HPDE6-E6E7 (cell line): ENCODE measurements at regions not wholly inside any gene's neighbourhood (a gene's known extent, or its start where the extent isn't known, plus 50 kb on each side); places are given as distances from the start of the nearest gene placed in this dataset.

Source experiments
- DNase-seq: peaks from one replicate; pipeline ENCODE4 v3.0.0; 2011; ENCODE audit warnings: missing footprints; ENCODE audit errors: extremely low spot score

DNA sequence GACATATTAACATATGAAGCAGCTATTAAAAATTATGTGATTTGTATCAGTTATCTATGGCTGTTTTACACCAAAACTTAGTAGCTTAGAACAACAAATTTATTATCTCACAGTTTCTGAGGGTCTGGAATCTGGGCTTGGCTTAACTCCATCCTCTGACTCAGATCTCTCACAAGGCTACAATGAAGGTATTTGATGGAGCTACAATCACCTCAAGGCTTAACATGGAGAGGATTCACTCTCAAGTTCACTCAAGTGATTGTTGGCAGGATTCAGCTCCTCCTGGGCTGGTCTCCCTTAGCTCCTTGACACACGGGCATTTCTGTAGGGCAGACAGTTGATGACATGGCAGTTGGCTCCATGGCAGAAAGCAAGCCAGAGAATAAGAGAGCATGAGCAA, 133.0 kb upstream of the SLC14A2 start:
- no peak for DNase-seq

DNA sequence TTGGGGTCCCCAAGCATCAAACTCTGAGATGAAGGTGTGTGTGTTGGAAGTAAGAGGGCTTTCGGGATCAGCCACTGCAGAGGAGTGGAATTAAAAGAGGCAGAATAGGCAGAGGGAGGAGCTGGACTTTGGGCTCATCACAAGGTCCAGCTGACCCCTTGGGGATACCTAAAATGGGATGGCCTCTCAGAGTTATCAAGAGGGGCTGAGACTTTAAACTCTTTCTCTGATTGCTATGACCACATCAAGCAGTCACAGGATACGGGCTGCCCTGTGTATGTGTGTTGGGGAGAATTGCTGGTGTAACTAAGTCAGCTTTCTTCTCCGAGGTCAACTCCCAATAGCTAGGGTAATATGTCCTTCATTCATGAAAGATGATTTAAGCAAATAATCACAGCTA, 127.7 kb upstream of the SLC14A2 start:
- DNase-seq, result no peak

DNA sequence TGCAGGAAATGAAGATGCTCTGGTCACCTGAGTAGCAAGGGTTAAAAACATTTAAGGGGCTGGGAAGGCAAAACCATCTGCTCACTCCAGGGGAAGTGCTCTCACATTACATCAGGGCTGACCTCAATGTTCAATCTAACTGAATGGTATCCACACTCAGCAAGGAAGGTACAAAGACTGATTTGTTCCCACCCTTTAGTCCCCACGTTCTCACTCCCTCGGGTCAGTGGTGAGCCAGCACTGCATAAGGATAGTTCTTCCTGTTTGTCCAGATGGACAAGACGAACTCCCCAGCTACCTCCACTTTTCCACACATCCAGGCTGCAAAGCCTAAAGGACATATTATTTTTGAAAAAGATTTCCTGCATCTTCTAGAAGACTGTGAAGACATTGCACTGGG, 126.6 kb upstream of the SLC14A2 start:
- DNase-seq, result no peak

DNA sequence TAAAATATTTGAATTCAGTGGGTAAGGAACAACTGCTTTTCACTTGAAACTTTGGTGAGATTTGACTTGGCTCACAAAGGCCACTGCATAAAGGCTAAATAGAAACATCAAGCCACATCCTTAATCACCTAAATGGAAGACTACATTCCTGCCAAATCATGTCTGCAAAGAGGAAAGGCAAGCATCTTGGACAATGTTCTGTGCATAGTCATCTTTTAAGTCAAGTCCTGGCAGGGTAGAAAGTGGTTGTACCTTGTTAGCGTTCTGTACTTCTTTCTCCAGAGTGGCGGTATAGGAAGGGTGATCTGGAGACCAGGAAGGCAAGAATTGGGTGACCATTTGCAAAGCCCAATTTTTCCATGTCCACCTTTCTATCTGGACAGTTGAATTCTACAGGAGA, 121.4 kb upstream of the SLC14A2 start:
- no peak for DNase-seq

DNA sequence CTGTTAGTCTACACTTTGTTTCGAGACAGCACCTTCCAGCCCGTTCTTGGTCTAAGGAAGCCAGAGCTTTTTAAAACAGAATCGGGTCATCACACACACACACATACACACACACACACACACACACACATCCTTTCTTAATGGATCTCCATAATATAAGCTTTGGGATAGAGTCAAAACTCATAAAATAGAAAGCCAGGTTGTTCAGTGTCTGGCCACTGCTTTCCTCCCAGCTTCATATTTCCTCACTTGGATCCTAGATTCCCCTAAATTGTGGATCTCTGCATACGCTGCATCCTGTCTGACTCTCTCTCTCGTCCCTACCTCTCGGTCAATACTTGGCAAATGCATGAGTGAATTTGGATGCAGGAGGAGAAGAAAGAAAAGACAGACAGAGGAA, 120.5 kb upstream of the SLC14A2 start:
- DNase-seq, result no peak

DNA sequence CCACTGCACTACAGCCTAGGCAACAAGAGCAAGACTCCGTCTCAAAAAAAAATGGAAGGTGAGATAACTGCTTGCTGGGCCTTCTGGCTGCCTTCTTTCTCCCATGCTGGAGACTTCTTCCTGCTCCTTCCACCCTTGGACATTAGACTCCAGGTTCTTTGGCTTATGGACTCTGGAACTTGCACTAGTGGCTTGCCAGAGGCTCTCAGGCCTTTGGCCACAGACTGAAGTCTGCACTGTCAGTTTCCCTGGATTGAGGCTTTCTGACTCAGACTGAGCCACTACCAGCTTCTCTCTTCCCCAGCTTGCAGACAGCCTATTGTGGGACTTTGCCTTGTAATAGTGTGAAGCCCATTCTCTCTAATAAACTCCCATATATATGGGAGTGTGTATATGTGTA, 118.5 kb upstream of the SLC14A2 start:
- no peak for DNase-seq

DNA sequence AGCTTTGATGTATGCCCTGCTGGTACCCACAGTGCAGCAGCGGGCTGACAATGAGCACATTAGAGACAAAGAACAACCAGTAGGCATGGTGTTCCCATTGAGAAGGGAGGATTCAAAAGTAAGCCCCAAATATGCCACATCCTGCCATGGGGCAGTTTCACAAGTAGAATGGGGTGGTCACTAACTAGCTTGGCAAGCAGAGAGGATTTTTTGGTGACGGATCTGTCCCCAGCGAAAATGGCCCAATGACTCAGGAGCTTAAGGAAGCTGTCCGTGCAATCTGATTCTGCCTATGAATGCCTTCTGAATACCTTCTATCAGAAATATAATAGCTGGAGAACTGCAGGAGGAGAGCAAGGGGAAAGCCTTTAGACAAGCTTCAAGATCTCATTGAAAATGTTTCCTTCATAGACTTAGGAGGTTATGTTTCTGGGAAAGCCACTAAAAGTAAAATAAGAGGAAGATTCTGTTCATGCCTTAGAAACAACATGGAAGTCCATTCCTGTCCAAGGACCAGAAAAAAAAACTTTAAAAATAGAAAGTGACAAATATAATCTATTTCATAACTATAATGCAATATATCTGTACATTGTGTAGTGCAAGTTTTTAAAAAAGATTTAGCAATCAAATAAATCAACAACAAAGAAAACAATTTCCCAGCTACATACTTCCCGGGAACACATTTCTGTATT, 117.5 kb upstream of the SLC14A2 start:
- DNase-seq, result no peak

DNA sequence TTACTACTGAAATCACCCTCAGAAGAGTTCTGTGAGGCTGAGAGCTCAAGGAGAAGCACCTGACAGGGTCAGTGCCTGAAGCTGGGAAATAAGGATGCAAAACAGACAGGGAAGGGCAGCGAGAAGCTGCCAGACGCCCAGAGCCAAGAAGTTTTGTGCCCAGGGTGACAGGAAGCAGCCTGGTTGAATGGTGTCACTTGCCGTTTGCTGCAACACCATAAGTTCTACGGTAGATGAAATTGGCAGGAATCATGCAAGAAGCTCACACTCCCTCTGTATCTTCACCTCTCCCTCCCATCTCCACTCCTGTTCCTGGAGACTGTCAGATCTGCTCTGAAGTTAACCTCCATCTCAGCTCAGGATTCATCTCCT, 117.0 kb upstream of the SLC14A2 start:
- DNase-seq, result no peak

DNA sequence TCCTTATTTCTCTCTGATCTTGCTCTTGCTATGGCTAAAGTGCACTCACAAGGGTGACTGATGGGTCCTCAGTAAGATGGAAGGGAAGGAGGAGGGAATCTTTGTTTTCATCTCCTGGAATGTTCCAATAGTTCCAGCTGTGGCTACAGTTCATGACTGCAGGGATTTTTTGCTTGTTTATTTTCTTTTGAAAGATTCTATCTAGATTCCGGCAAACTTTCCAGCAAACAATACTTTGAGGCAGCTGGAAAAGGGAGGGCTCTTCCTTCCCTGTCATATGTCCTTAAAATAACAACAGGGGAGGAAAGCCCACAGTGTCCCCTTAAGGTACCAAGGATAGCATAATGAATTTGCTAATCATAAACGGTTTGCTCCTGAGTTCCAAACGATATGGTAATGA, 111.3 kb upstream of the SLC14A2 start:
- no peak for DNase-seq

DNA sequence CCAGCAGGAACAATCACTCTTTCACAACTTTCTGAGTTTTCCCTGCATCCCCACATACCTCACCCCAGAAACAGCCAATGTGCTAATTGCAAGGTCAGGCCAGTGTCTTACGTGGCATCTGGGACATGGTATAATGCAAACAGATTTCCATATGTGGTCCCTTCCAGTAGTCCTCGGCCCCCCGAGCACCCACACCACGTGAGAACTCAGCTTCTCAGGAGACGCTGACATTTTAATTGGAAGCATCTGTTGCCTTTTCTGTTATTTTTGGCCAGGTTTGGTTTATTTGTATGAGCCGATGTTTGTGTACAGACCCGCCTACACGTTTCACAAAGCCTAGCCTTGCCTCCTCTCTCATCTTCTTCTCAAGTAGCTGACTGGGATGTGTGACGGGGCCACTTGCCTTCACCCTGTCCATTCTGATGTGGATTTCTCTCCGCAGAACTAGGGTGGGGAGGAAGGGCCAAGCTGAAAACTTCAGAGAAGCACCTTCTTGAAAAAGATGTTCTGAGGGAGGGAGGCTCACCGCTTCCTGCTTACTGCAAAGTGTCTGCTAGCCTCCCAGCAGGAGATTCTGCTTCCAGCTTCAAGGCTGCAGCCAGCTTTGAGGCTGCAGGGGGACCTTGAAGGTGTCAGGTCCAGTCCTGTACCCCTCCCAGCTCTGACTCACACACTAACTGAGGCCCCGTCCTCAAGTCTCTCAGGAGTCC, 109.6 kb upstream of the SLC14A2 start:
- DNase-seq, result no peak

DNA sequence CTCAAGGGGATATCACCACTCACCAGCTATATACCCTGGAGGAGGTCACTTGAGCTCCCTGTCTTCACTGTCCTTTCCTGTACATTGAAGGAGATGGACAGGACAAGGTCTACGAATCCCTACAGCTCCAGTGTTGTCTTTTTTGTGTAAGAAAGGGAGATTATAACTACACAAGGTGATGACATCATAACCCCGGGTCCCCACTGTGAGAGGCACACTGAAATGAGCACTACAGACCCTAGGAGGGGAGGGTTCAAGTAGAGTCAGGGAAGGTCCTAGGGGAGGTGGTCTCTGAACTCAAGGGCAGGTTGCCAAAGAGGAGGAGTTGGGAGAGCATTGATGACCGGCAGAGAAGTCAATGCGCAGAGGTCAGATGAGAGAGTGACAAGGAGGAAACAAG, 108.3 kb upstream of the SLC14A2 start:
- no peak for DNase-seq

DNA sequence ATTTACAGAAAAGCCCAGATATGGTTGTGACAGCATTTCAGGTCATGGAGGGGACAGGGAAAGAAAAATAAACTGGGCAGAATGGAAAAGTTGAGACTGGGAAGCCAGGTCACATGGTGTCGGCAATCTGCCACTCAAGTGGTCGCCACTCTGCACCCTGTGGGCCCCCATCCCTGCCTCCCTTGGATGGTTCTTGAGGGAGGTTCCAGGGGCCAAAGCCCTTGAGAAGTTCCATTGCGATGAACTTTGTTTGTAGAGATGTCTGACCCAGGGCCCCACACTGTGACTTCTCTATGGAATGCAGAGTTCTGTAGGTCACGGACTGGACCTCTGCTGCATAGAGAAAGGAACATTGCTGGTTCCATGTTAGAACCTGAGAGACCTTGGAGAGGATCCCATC, 105.7 kb upstream of the SLC14A2 start:
- no peak for DNase-seq

DNA sequence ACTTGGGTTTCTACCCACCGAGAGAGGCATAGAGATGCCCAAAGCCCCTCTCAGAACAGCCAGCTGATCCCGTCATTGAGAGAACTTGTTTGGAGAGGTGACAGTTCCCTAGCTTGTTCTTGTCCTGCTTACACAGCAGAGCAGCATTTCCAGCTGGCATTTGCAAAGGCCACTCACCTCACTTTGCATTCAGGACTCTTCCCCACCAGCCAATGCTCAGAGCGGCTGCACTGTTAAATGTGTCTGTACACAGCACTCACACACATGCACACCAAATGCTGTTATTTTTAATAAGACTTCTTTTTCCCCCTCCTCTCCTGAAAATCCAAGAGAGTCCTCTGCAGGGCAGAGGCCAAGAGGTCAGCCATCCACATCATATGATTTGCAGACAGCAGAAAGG, 104.6 kb upstream of the SLC14A2 start:
- DNase-seq, result no peak

DNA sequence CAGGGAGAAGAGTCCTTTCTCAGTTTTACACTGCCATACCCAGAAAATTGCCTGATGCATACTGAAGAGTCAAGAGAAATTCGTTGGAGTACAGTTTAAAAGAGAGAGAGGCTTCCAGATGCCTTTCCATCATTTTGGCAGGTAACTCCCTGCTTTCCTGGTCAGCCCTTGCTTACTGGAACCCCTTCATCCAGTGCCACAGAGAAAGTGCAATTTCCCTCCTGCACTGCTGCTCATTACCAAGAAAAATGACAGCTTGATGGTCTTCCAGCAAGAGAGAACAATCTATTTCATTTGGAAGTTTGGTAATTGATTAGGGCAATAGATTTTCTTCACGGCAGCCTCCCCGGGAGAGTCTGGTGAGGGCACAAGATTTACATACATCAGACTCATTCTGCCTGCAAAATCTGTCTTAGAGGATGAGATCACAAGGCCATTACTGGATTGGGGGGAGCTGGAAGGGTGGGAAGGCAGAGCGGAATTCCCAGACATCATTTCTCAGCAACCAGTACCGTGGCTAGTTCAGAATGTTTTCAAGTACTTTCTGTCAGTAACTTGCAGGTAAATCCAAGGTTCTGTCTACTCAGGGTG, 102.8 kb upstream of the SLC14A2 start:
- DNase-seq, result no peak

DNA sequence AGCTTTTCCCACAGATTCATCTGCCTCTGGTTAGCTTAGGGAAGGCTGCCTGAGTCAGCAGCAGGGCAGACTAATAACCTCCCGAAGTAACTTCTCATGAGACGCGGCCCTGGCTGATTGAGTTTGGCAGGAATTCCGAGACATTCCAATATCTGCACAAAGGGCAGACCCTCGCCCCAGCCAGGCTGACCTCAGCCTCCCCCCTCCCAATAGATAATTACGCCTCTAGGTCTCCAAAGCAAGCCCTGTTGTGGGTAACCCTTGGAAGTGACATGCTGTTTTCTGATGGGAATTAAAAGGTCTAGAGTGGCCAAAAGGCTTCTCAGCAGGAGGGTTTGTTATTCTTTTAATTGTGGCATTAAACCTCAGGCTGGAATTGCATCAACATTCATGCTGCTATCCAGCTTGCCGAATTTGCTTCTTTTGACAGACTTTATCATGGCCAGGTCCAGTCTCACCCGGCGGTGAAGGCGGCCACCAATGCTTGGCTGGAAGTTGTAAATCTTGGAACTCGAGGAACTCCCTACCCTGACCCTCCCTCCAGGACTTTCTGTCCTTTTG, 98.0 kb upstream of the SLC14A2 start:
- no peak for DNase-seq

DNA sequence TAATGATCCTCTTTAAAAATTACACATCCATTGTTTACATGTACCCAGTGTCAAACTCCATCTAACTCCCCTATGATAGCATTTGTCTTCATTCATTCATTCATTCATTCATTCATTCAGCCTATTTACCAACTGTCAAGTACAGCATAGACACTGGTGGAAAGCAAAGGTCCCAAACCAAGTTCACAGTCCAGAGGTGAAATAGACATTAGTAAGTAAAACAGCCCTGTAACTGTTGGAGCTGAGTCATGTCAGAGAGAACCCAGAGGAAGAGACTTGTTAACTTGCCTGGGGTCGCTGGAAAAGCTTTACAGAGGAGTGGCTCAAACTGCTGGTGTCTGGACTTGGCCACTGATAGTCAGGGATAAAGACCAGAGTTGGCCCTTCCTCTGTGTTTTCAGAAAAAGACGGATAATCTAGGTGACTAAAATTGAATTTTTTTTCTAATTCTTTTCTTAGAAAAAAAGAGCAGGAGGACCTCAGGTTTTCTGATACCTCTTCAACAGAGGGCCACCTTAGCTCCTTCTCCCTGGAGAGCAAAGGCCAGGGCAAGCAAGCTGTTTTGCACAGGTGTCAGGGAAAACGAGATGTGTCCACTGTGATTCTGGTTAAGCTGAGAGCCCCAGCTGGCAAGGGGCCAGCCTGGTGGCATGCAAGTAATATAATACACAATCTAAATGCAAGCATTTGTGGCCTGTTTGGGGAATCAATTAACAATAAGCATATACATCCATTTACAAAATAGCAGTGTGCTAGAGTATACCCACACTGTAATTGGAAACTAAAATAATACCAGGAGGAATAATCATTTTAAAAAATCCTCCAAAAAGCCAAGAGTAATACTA, 96.7 kb upstream of the SLC14A2 start:
- DNase-seq, result no peak

DNA sequence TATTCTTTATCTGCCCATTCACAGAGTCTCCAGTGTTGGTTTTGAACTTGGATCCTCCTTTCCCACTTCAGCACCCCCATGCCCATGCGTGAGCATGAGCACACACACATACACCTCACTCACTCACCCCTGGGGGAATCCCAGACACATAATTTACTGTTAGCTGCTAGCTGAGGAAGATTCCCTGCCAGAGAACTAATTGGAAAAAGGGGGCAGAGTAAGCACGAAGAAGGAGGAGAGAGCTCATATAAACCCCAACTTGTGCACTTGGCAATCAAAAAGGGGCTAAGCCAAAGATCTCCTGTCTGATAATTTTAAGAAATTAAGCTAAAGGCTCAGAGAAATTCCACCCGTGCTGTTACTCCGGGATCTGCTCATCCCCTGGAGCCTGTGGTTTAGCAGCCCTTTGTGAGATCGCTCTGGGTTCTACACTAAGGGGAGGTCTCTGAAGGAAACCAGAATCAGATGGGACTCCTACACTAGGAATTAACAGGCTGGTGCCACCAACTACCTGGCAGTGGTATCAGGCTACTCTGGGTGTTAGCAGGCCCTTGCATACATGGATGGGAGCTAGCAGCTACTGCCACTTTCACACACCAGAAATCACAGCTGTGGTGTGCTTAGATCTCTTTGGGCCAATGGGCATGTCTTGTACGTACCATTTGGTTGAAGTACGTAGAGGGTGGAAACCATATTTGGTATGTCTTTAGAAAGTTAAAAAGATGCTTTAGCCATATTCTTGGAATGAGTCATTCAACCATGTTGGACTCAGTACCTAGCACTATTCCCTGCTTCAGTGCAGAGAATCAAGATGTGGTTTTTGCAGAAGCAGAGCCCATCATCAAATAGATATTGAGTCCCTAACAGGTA, 95.6 kb upstream of the SLC14A2 start:
- no peak for DNase-seq

DNA sequence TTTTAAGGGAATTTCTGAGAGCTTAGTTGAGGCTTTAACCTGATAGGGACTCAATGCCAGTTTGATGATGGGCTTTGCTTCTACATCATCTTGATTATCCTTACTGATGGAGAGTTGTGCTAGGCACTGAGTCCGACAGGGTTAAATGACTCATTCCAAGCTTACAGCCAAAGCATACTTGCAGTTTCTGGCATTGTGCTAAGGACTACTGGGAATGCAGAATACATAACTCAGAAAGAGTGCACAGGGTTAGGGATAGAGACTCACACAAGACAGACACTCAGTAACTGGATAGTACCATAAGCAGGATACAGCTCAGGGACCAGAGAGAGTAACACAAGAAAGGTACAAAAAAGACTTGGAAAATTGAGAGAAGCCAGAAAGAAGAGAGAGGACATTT, 94.1 kb upstream of the SLC14A2 start:
- DNase-seq, result no peak

DNA sequence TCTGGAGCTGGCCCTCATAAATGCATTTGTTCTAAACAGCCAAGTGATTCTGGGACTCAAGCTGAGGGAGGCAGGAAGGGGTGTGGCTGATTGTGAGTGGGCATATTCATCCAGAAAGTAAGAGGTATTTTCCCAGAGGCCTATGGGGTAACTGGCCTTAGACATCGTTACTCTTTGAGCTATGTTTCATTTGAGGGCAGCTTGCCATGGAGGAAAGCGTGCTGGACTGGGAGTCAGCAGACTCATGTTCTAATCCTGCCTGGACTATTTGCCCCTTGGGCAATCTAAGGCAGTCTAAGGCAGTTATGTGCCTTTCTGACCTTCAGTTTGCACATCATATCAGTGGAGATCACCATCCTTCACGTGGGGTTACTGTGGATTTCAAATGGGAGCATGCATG, 93.5 kb upstream of the SLC14A2 start:
- DNase-seq, result no peak

DNA sequence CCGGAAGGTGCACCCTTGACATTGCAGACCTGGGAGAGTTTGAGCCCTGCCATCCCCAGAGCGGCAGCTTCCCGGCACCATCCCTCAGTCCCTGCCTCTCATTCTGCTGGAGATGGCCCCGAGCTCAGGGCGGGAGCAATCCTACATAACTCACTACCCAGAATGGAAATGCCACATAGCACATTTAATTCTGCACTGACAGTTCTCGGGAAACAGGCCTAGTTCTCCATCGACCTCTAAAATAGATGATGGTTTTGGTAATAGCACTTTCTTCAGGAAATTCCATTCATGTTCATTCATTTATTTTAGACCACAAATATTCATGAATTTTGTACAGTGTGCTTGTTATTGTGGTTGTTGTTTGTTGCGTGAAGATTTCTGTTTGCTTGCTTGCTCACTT, 92.9 kb upstream of the SLC14A2 start:
- DNase-seq, result no peak

DNA sequence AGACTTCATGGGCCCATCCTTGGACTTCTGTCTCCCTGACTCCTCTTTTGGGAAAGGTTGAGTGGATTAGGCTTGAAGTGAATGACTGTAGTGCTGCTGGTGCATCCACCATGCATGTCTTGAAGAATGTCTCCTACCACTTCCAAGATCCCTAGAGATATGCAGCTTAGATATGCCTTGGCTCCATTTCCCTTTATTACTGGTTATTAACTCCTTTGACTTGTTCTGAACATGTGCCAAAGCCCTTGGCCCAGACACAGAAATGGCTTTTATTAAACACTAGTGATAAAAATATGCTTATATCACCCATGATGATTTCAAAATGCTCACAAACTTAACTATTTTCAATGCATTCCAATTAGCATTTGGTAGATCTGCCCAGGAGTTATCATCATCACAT, 90.0 kb upstream of the SLC14A2 start:
- no peak for DNase-seq
